Caco-2 (cell line): ENCODE measurements at regions not wholly inside any gene's neighbourhood (a gene's known extent, or its start where the extent isn't known, plus 50 kb on each side); places are given as distances from the start of the nearest gene placed in this dataset.

Source experiments
- BruUV-seq: library from RNA; stranded (reverse); fragments of 400-500 nt; replicated peaks from 2 replicates; lab custom pipeline; 2021; lab: Mats Ljungman, UMichigan
- CTCF ChIA-PET: fragments of 300-600 bp; sonication (Branson Sonifier 250); formaldehyde crosslinking; loops from one replicate; lab custom pipeline; 2022; ENCODE audit warnings: antibody characterized with exemption; lab: Charles Lee
- POLR2A ChIA-PET: fragments of 300-600 bp; sonication (Branson Sonifier 250); formaldehyde crosslinking; loops from one replicate; lab custom pipeline; 2022; ENCODE audit warnings: antibody characterized with exemption; lab: Charles Lee
- DNase-seq, 2 experiments: peaks; one replicate each; pipeline versions ENCODE4 v3.0.0 to v3.0.0-alpha.2; 2020 to 2022
- H3K27me3 ChIP-seq: replicated peaks from 2 replicates; pipeline ENCODE4 v1.6.0; 2011; ENCODE audit warnings: low read length; ENCODE audit not compliant: control insufficient read depth, insufficient read depth
- H3K36me3 ChIP-seq: 2 replicates; pipeline ENCODE4 v1.5.1; 2011; ENCODE audit warnings: low read length; ENCODE audit not compliant: control insufficient read depth, insufficient read depth
- H3K4me1 ChIP-seq: fragments of 250-450 bp; sonication (Bioruptor Pico); 2 replicates; pipeline ENCODE4 v1.5.1; 2020; ENCODE audit warnings: mild to moderate bottlenecking
- H3K4me3 ChIP-seq: 2 replicates; pipeline ENCODE4 v1.5.1; 2011; ENCODE audit warnings: low read depth, mild to moderate bottlenecking, control low read depth, low read length
- H3K9me3 ChIP-seq: fragments of 250-450 bp; sonication (Bioruptor Pico); 2 replicates; pipeline ENCODE4 v1.5.1; 2020; ENCODE audit warnings: mild to moderate bottlenecking, moderate library complexity
- H3K27ac Mint-ChIP-seq: one replicate; pipeline ENCODE4 v1.8.0; 2022; ENCODE audit warnings: mixed read lengths; ENCODE audit not compliant: unreplicated experiment
- H3K27me3 Mint-ChIP-seq: one replicate; pipeline ENCODE4 v1.8.0; 2022; ENCODE audit warnings: mixed read lengths; ENCODE audit not compliant: insufficient read depth, unreplicated experiment
- H3K36me3 Mint-ChIP-seq: one replicate; pipeline ENCODE4 v1.8.0; 2022; ENCODE audit warnings: mild to moderate bottlenecking, mixed read lengths; ENCODE audit not compliant: insufficient read depth, unreplicated experiment
- H3K4me1 Mint-ChIP-seq: one replicate; pipeline ENCODE4 v1.8.0; 2022; ENCODE audit warnings: low read depth, mixed read lengths; ENCODE audit not compliant: unreplicated experiment
- H3K4me3 Mint-ChIP-seq: one replicate; pipeline ENCODE4 v1.8.0; 2022; ENCODE audit warnings: mild to moderate bottlenecking, moderate library complexity, mixed read lengths; ENCODE audit not compliant: unreplicated experiment
- H3K9me3 Mint-ChIP-seq: one replicate; pipeline ENCODE4 v1.8.0; 2022; ENCODE audit warnings: mixed read lengths; ENCODE audit not compliant: unreplicated experiment
- intact Hi-C: fragments of 100-400 bp; cut with micrococcal nuclease; formaldehyde crosslinking; loops from one replicate; pipeline ENCODE4 v1.10.0; 2022; ENCODE audit not compliant: unreplicated experiment
- TF ChIP-seq, protein P1 (sequence below), 2 experiments: fragments of 200-600 bp in 1 of 2; IDR thresholded peaks; 1 replicate in 1 of 2; 2 replicates in 1 of 2; pipeline versions ENCODE4 v1.5.1 to v1.8.0; 2011 to 2022; ENCODE audit warnings: antibody characterized with exemption in 1 of 2, control low read depth in 1 of 2, inconsistent platforms in 1 of 2, low read depth in 1 of 2, low read length in 1 of 2, mild to moderate bottlenecking in 1 of 2, moderate library complexity in 1 of 2; ENCODE audit not compliant: insufficient read depth in 1 of 2, severe bottlenecking in 1 of 2, unreplicated experiment in 1 of 2

DNA sequence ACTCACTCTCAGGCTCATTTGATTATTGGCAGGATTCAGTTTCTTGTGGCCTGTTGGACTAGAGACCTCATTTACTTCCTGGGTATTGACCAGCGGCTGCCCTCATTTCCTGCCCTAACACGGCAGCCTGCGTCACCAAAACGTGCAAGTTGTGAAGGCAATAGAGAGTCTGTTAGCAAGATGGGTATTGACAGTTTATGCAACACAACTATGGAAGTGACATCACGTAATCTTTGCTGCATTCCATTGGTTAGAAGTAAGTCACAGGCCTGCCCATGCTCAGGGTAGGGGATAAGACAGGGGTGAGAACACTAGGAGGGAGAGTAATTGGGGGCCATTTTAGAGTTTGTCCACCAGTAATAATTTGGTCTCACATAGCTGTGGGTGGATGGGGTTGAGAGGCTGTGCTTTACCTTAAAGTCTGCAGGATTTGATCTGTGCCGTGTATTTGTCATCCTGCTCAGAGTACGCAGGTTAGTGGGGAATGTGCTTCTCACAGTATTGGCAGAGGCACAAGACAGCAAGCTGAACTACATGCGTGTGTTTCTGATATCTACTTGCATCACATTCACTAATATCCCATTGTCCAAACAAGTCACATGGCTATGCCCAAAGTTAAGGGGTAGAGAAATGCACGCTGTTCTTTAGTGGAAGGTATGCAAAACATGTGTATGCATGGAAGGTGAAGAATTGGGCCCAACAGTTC is 83.3 kb downstream of the EDEM1 start:
- intact Hi-C loops, result no loop called here
- BruUV-seq, result no TSS peak

DNA sequence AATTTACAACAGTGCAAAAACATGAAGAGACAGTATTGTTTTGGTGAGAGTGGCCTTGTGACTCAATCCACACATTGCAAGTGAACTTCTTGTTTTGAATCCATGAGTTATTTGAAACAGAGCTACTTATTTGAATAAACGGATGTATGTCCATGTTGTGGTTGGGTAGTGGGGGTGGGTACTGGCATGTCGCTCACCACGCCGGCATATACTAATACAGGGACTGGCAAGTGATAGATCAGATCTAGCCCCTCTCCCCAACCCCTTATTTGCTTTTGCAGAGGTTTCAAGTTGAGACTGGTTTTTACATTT is 83.8 kb downstream of the EDEM1 start:
- intact Hi-C loops, result no loop called here
- Histone ChIP-seq H3K27me3 (no peaks in the 10 kb centered on the region), H3K4me1 (peaks cover 15% of the 10 kb centered on the region), H3K9me3 (no peaks in the 10 kb centered on the region), H3K4me3 (no peak overlapping the region), H3K36me3 (no peaks in the 10 kb centered on the region)
- H3K27ac Mint-ChIP-seq, result no peak overlapping the region
- DNase-seq, result no peak
- BruUV-seq, result no TSS peak
- ChIA-PET POLR2A (no interaction called here), CTCF (no interaction called here)
- no peaks in the 10 kb centered on the region for H3K36me3 Mint-ChIP-seq
- H3K9me3 Mint-ChIP-seq, result no peaks in the 10 kb centered on the region
- H3K4me1 Mint-ChIP-seq, result no peaks in the 10 kb centered on the region
- no peak overlapping the region for H3K4me3 Mint-ChIP-seq
- TF ChIP-seq, protein P1, sequence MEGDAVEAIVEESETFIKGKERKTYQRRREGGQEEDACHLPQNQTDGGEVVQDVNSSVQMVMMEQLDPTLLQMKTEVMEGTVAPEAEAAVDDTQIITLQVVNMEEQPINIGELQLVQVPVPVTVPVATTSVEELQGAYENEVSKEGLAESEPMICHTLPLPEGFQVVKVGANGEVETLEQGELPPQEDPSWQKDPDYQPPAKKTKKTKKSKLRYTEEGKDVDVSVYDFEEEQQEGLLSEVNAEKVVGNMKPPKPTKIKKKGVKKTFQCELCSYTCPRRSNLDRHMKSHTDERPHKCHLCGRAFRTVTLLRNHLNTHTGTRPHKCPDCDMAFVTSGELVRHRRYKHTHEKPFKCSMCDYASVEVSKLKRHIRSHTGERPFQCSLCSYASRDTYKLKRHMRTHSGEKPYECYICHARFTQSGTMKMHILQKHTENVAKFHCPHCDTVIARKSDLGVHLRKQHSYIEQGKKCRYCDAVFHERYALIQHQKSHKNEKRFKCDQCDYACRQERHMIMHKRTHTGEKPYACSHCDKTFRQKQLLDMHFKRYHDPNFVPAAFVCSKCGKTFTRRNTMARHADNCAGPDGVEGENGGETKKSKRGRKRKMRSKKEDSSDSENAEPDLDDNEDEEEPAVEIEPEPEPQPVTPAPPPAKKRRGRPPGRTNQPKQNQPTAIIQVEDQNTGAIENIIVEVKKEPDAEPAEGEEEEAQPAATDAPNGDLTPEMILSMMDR (IDR thresholded peaks at IDR 0.05; ENCODE audit: insufficient read depth in 1 of 2, low read depth in 1 of 2, low read length in 1 of 2, severe bottlenecking in 1 of 2, unreplicated experiment in 1 of 2), result no peak
- H3K27me3 Mint-ChIP-seq, result no peaks in the 10 kb centered on the region

More for the DNA sequence above, 83.3 kb downstream of the EDEM1 start:
- no peak for DNase-seq
- Mint-ChIP-seq H3K27me3 (no peaks in the 10 kb centered on the region), H3K27ac (no peak overlapping the region), H3K36me3 (no peaks in the 10 kb centered on the region), H3K4me1 (no peaks in the 10 kb centered on the region), H3K4me3 (no peak overlapping the region), H3K9me3 (no peaks in the 10 kb centered on the region)
- peaks cover 12% of the 10 kb centered on the region for H3K4me1 ChIP-seq
- ChIA-PET CTCF (no interaction called here), POLR2A (no interaction called here)
- H3K36me3 ChIP-seq, result no peaks in the 10 kb centered on the region
- TF ChIP-seq, protein P1 (IDR thresholded peaks at IDR 0.05; ENCODE audit: insufficient read depth in 1 of 2, low read depth in 1 of 2, low read length in 1 of 2, severe bottlenecking in 1 of 2, unreplicated experiment in 1 of 2), result no peak
- no peaks in the 10 kb centered on the region for H3K27me3 ChIP-seq
- H3K9me3 ChIP-seq, result no peaks in the 10 kb centered on the region
- H3K4me3 ChIP-seq, result no peak overlapping the region

DNA sequence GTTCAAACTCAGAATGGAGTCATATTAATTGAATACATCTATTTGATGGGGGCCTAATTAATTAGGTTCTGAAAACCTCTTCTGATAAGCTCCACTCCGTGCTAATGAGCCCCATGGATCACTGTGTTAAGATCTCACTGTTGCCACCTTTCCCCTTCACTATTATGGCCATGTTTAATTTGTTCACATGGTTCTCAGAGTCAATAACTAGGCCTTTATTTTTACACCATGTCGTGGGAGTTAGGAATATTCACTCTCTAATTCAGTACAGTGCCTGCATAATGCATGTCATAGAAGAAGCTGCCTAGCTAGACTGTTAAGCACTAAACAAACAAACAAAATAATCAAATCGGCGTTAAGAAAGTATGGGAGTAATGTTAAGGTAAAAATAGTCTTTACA is 84.9 kb downstream of the EDEM1 start:
- H3K4me3 Mint-ChIP-seq, result no peak overlapping the region
- no peak overlapping the region for H3K27ac Mint-ChIP-seq
- no peaks in the 10 kb centered on the region for H3K36me3 Mint-ChIP-seq
- H3K27me3 Mint-ChIP-seq, result no peaks in the 10 kb centered on the region
- H3K4me3 ChIP-seq, result no peak overlapping the region
- H3K4me1 ChIP-seq, result peaks cover 15% of the 10 kb centered on the region
- no peaks in the 10 kb centered on the region for H3K27me3 ChIP-seq
- CTCF ChIA-PET, result no interaction called here
- BruUV-seq, result no TSS peak
- H3K4me1 Mint-ChIP-seq, result no peaks in the 10 kb centered on the region
- no peaks in the 10 kb centered on the region for H3K36me3 ChIP-seq
- no peaks in the 10 kb centered on the region for H3K9me3 Mint-ChIP-seq
- intact Hi-C loops, result no loop called here
- DNase-seq, result no peak
- H3K9me3 ChIP-seq, result no peaks in the 10 kb centered on the region
- POLR2A ChIA-PET, result no interaction called here
- TF ChIP-seq, protein P1 (IDR thresholded peaks at IDR 0.05; ENCODE audit: insufficient read depth in 1 of 2, low read depth in 1 of 2, low read length in 1 of 2, severe bottlenecking in 1 of 2, unreplicated experiment in 1 of 2), result no peak
